ENCODE measurements at regions not wholly inside any gene's neighbourhood (a gene's known extent, or its start where the extent isn't known, plus 50 kb on each side); places are given as distances from the start of the nearest gene placed in this dataset.

DNA sequence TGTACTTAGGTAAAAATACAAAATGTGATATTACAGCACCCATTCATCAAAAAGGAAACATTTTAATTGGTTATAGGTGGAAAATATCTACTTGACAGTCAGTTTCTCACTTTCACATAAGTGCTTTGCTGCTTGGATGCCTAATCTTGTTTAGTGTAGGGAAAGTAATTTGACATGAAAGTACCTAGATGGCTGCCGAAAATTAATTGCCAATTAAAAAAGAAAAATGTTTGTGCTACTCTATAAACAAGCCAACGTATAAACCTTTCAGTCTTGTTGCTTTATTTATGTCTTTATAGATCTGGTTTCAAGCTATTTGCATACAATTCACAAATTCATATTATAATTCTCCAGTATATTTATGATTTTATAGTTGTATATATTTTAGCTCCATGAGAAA, 729.9 kb downstream of the DACH1 start:
- TF ChIP-seq, protein P1, sequence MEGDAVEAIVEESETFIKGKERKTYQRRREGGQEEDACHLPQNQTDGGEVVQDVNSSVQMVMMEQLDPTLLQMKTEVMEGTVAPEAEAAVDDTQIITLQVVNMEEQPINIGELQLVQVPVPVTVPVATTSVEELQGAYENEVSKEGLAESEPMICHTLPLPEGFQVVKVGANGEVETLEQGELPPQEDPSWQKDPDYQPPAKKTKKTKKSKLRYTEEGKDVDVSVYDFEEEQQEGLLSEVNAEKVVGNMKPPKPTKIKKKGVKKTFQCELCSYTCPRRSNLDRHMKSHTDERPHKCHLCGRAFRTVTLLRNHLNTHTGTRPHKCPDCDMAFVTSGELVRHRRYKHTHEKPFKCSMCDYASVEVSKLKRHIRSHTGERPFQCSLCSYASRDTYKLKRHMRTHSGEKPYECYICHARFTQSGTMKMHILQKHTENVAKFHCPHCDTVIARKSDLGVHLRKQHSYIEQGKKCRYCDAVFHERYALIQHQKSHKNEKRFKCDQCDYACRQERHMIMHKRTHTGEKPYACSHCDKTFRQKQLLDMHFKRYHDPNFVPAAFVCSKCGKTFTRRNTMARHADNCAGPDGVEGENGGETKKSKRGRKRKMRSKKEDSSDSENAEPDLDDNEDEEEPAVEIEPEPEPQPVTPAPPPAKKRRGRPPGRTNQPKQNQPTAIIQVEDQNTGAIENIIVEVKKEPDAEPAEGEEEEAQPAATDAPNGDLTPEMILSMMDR (IDR thresholded peaks at IDR 0.05): no peak
- no peak for TF ChIP-seq ZFX (IDR thresholded peaks at IDR 0.05; ENCODE audit: borderline replicate concordance)
